ENCODE measurements at regions not wholly inside any gene's neighbourhood (a gene's known extent, or its start where the extent isn't known, plus 50 kb on each side); places are given as distances from the start of the nearest gene placed in this dataset.
A peak's percentile ranks its signal among the peaks of the same experiment; 100 is the strongest.

DNA sequence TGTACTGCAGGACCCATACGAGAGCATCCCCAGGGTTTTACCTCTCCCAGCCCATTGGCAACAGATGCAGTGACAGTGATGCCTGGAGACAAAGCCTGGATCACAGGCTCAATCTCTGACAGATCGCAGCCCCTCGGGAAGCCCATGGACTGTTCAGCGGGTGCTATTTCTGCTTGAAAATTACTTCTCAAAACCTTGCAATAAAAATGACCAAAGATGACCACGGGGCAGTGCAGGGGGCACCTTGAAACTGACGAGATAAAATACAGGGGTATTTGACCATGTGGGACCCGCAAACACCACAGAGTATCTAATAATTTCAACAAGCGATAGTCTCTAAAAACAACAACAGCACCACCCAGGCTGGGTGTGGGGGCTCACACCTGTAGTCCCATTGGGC, 118.3 kb downstream of the C16orf95 start:
- DNase-seq (ENCODE audit: low spot score) = no peak
- POLR2A ChIA-PET (ENCODE audit: low non-redundant PET) = no interaction called here
- H3K27ac ChIP-seq = no peak overlapping the region
- CTCF ChIA-PET = no interaction called here
- TF ChIP-seq, protein P1, sequence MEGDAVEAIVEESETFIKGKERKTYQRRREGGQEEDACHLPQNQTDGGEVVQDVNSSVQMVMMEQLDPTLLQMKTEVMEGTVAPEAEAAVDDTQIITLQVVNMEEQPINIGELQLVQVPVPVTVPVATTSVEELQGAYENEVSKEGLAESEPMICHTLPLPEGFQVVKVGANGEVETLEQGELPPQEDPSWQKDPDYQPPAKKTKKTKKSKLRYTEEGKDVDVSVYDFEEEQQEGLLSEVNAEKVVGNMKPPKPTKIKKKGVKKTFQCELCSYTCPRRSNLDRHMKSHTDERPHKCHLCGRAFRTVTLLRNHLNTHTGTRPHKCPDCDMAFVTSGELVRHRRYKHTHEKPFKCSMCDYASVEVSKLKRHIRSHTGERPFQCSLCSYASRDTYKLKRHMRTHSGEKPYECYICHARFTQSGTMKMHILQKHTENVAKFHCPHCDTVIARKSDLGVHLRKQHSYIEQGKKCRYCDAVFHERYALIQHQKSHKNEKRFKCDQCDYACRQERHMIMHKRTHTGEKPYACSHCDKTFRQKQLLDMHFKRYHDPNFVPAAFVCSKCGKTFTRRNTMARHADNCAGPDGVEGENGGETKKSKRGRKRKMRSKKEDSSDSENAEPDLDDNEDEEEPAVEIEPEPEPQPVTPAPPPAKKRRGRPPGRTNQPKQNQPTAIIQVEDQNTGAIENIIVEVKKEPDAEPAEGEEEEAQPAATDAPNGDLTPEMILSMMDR (conservative IDR thresholded peaks at IDR 0.05; ENCODE audit: low read depth) = no peak

DNA sequence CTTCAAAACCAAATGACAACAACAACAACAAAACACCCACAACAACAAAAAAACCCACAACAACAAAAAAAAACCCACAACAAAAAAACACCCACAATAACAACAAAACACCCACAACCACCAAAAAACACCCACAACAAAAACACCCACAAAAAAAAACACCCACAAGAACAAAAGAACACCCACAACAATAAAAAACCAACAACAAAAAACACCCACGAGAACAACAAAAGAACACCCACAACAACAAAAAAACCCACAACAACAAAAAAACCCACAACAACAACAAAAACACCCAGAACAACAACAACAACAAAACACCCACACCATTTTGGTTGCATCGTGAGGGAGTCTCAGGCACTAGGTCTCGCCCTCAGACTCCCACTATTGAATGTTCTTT, 117.8 kb downstream of the C16orf95 start:
- TF ChIP-seq, protein P1 (conservative IDR thresholded peaks at IDR 0.05; ENCODE audit: low read depth) = no peak
- ChIA-PET POLR2A (ENCODE audit: low non-redundant PET) (no interaction called here), CTCF (no interaction called here)
- DNase-seq (ENCODE audit: low spot score) = no peak
- no peak overlapping the region for H3K27ac ChIP-seq

DNA sequence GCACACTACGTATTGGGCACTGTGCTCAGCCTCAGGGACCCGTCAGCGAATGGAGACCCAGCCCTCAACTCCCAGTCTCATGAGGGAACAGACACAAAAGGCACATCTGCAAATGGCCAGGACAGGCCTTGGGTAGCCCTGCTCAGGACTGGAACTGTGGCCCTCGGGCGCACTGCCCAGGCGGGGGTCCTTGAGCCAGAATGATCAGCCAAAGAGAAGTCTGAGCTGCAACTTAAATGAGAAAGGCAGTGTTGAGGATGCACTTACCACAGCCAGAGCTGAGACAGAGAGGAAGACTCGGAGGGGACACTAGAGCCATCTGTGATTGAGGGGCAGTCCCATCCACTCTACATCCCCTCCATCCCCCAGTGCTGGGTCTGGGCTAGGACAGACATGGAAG, 117.3 kb downstream of the C16orf95 start:
- ChIA-PET POLR2A (ENCODE audit: low non-redundant PET) (no interaction called here), CTCF (no interaction called here)
- DNase-seq (ENCODE audit: low spot score) = no peak
- no peak overlapping the region for H3K27ac ChIP-seq
- TF ChIP-seq, protein P1 (conservative IDR thresholded peaks at IDR 0.05; ENCODE audit: low read depth) = no peak

DNA sequence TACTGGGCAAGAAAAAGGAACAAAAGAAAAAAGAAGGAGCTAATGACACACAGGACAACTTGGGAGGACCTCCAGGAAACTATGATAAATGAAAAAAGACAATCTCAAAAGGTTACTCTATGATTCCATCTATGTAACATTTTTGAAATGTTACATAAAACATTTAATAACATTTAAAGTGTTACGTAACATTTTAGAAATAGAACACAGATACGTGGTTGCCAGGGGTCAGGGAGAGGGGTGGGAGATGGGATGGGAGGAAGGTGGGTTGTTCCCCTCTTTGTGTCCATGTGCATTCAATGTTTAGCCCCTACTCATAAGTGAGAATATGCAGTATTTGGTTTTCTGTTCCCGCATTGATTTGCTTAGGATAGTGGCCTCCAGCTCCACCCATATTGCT, 116.6 kb downstream of the C16orf95 start:
- TF ChIP-seq, protein P1 (conservative IDR thresholded peaks at IDR 0.05; ENCODE audit: low read depth) = no peak
- POLR2A ChIA-PET (ENCODE audit: low non-redundant PET) = no interaction called here
- no peak for DNase-seq (ENCODE audit: low spot score)
- H3K27ac ChIP-seq = no peak overlapping the region
- CTCF ChIA-PET = no interaction called here

DNA sequence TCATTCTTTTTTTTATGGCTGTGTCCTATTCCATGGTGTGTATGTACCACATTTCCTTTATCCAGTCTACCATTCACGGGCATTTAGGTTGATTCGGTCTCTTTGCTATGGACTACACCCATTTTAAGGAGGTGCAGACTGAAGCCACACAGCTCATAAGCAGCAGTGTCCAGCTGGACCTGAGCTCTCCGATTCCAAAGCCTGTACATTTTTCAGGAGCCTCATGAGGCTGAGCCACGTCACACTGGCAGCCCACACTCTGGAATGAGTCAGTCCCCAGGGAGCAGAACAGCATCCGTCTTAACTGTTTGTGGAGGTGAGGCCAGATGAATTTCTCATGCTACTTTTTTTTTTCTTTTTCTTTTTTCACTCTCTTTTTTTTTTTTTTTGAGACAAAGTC, 116.1 kb downstream of the C16orf95 start:
- H3K27ac ChIP-seq = no peak overlapping the region
- ChIA-PET POLR2A (ENCODE audit: low non-redundant PET) (no interaction called here), CTCF (interaction anchor here (0.5 kb wide), 1 partner anchor 62 kb away, joined by 3 read pairs; no protein-coding TSS in a partner anchor)
- TF ChIP-seq, protein P1 (conservative IDR thresholded peaks at IDR 0.05; ENCODE audit: low read depth) = no peak
- peak; percentile 77 for DNase-seq (ENCODE audit: low spot score)

DNA sequence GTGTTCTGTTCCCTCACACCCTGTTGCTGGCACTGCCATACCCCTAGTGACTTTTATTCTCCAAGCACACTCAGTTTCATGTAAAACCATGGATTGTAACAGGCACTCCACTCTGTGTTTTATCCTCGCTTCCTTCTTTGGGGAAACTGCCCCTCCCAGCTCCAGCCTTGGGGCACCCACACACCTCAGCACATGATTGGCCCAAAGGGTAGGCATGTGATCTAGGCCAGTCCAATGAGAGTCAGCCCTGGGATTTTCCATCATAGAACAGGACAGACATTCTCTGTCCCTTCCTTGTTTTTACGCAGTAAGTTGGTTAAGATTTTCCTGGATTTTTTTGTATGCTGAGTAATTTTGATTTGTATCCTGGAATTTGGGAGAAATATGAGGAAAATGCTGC, 115.4 kb downstream of the C16orf95 start:
- no peak overlapping the region for H3K27ac ChIP-seq
- DNase-seq (ENCODE audit: low spot score) = no peak
- ChIA-PET CTCF (no interaction called here), POLR2A (ENCODE audit: low non-redundant PET) (no interaction called here)
- TF ChIP-seq, protein P1 (conservative IDR thresholded peaks at IDR 0.05; ENCODE audit: low read depth) = no peak

DNA sequence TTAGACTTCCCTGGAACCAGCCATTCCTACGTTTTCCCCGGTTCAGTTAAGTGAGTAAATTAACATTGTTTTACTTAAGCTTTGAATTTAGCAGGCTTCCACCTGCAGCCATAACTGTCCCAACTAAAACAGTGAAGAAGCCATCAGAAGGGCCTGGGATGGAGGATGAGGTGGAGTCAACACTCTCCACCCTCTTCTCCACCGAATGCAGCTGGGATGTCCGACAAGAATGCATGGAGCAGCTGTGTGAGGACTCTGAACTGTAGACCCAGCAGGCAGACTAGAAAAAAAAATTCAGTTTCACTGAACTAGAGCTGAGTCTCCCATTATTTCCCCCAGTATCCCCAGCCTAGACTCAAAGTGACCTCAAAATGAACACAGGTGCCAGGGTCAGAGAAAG, 114.8 kb downstream of the C16orf95 start:
- CTCF ChIA-PET = interaction anchor here (1.1 kb wide), 1 partner anchor 35 kb away, joined by 3 read pairs; no protein-coding TSS in a partner anchor
- TF ChIP-seq, protein P1 (conservative IDR thresholded peaks at IDR 0.05; ENCODE audit: low read depth) = no peak
- DNase-seq (ENCODE audit: low spot score) = no peak
- POLR2A ChIA-PET (ENCODE audit: low non-redundant PET) = no interaction called here
- H3K27ac ChIP-seq = no peak overlapping the region

Measured in RWPE1 (cell line).